Naive thymus-derived CD4-positive, alpha-beta T cell (primary cell): ENCODE measurements at regions not wholly inside any gene's neighbourhood (a gene's known extent, or its start where the extent isn't known, plus 50 kb on each side); places are given as distances from the start of the nearest gene placed in this dataset.

Experiments used
- ATAC-seq: fragments of 150-1000 bp; cut with Tn5 transposase; 2 replicates; pipeline ENCODE4 v1.10.0; 2021; ENCODE audit warnings: mild to moderate bottlenecking, moderate library complexity
- CTCF ChIA-PET: fragments of 350-600 bp; sonication (Branson Sonifier 250); formaldehyde crosslinking; loops from one replicate; lab custom pipeline; 2021; ENCODE audit warnings: antibody characterized with exemption; lab: Charles Lee
- POLR2A ChIA-PET: fragments of 350-600 bp; sonication (Branson Sonifier 250); formaldehyde crosslinking; loops from one replicate; lab custom pipeline; 2021; ENCODE audit warnings: antibody characterized with exemption, inconsistent platforms; lab: Charles Lee
- DNase-seq, 9 donors: peaks; one replicate each; pipeline versions ENCODE4 v3.0.0 to v3.0.0-alpha.2; 2020 to 2022; ENCODE audit warnings: mixed read lengths in 1 of 9
- H3K27ac ChIP-seq: one replicate; pipeline ENCODE4 v1.7.0; 2013; ENCODE audit warnings: mild to moderate bottlenecking, low read depth, low read length, moderate library complexity
- H3K27me3 ChIP-seq, 2 donors: one replicate each; pipeline ENCODE4 v1.7.0; 2013; ENCODE audit warnings: low read length in 2 of 2, mild to moderate bottlenecking in 2 of 2, moderate library complexity in 2 of 2; ENCODE audit not compliant: control insufficient read depth in 2 of 2, insufficient read depth in 2 of 2
- H3K36me3 ChIP-seq, 3 experiments: 1 replicate in 2 of 3; 2 replicates in 1 of 3; pipeline ENCODE4 v1.7.0; 2013; ENCODE audit warnings: low read length in 3 of 3, mild to moderate bottlenecking in 3 of 3, moderate library complexity in 1 of 3; ENCODE audit not compliant: insufficient read depth in 3 of 3, control insufficient read depth in 2 of 3
- H3K4me1 ChIP-seq, 2 donors: one replicate each; pipeline ENCODE4 v1.7.0; 2013; ENCODE audit warnings: low read length in 2 of 2, mild to moderate bottlenecking in 2 of 2, moderate library complexity in 1 of 2; ENCODE audit not compliant: control insufficient read depth in 2 of 2, insufficient read depth in 2 of 2
- H3K4me3 ChIP-seq: 2 replicates; pipeline ENCODE4 v1.7.0; 2013; ENCODE audit warnings: mild to moderate bottlenecking, low read length
- H3K9me3 ChIP-seq, 3 experiments: 1 replicate in 2 of 3; 2 replicates in 1 of 3; pipeline ENCODE4 v1.7.0; 2013; ENCODE audit warnings: low read length in 3 of 3; ENCODE audit not compliant: control insufficient read depth in 2 of 3
- H3K27ac Mint-ChIP-seq, 9 donors: one replicate each; pipeline ENCODE4 v1.8.0; 2020 to 2022; ENCODE audit warnings: mixed read lengths in 9 of 9, mild to moderate bottlenecking in 8 of 9, moderate library complexity in 5 of 9, inconsistent platforms in 2 of 9
- H3K27me3 Mint-ChIP-seq, 5 donors: one replicate each; pipeline ENCODE4 v1.8.0; 2021 to 2022; ENCODE audit warnings: mixed read lengths in 5 of 5, mild to moderate bottlenecking in 1 of 5
- H3K36me3 Mint-ChIP-seq, 5 donors: one replicate each; pipeline ENCODE4 v1.8.0; 2020 to 2022; ENCODE audit warnings: mixed read lengths in 5 of 5, mild to moderate bottlenecking in 3 of 5, inconsistent platforms in 1 of 5
- H3K4me1 Mint-ChIP-seq, 7 donors: one replicate each; pipeline ENCODE4 v1.8.0; 2020 to 2022; ENCODE audit warnings: mixed read lengths in 7 of 7, mild to moderate bottlenecking in 3 of 7, inconsistent platforms in 1 of 7
- H3K4me3 Mint-ChIP-seq, 10 donors: one replicate each; pipeline ENCODE4 v1.8.0; 2020 to 2022; ENCODE audit warnings: mild to moderate bottlenecking in 10 of 10, mixed read lengths in 10 of 10, moderate library complexity in 6 of 10, inconsistent platforms in 2 of 10
- H3K9me3 Mint-ChIP-seq, 11 donors: one replicate each; pipeline ENCODE4 v1.8.0; 2020 to 2022; ENCODE audit warnings: mixed read lengths in 11 of 11, mild to moderate bottlenecking in 4 of 11, inconsistent platforms in 1 of 11, moderate library complexity in 1 of 11
- intact Hi-C, 2 donors: fragments of 100-400 bp; cut with micrococcal nuclease; formaldehyde crosslinking; loops; one replicate each; pipeline ENCODE4 v1.15.1; 2023

GRCh38 chr4:43394976-43395375 is 502.5 kb downstream of the GRXCR1 start:
- Mint-ChIP-seq H3K27me3 (no peaks in the 10 kb centered on the region), H3K4me3 (no peak overlapping the region), H3K36me3 (no peaks in the 10 kb centered on the region), H3K4me1 (no peaks in the 10 kb centered on the region), H3K27ac (no peak overlapping the region), H3K9me3 (peaks cover 0 to 24% (median 11%) of the 10 kb centered on the region in 11 donors)
- DNase-seq (no peak), ATAC-seq (no peak)
- ChIA-PET POLR2A (no interaction called here), CTCF (no interaction called here)
- no peak overlapping the region for H3K27ac ChIP-seq
- no peaks in the 10 kb centered on the region for H3K27me3 ChIP-seq
- H3K4me3 ChIP-seq = no peak overlapping the region
- intact Hi-C loops = no loop called here
- H3K36me3 ChIP-seq = no peaks in the 10 kb centered on the region
- H3K9me3 ChIP-seq = no peaks in the 10 kb centered on the region
- no peaks in the 10 kb centered on the region for H3K4me1 ChIP-seq

- CTCF ChIA-PET = no interaction called here
- intact Hi-C loops = no loop called here
- H3K4me1 ChIP-seq = no peaks in the 10 kb centered on the region
- no peaks in the 10 kb centered on the region for H3K4me1 Mint-ChIP-seq
- ATAC-seq = no peak
- H3K9me3 ChIP-seq = no peaks in the 10 kb centered on the region
- H3K36me3 Mint-ChIP-seq = no peaks in the 10 kb centered on the region
- no peak overlapping the region for H3K4me3 ChIP-seq
- no peak overlapping the region for H3K4me3 Mint-ChIP-seq
- H3K9me3 Mint-ChIP-seq = peaks cover 1 to 34% (median 13%) of the 10 kb centered on the region in 11 donors
- no peaks in the 10 kb centered on the region for H3K36me3 ChIP-seq
- H3K27ac Mint-ChIP-seq = no peak overlapping the region
- no peaks in the 10 kb centered on the region for H3K27me3 ChIP-seq
- no peak for DNase-seq
- no peaks in the 10 kb centered on the region for H3K27me3 Mint-ChIP-seq
- no peak overlapping the region for H3K27ac ChIP-seq
- POLR2A ChIA-PET = no interaction called here
Observed at GRCh38 chr4:43399726-43400125, 507.2 kb downstream of the GRXCR1 start.

GRCh38 chr4:43402393-43402792 is 509.9 kb downstream of the GRXCR1 start:
- Histone ChIP-seq H3K27ac (no peak overlapping the region), H3K27me3 (no peaks in the 10 kb centered on the region), H3K36me3 (no peaks in the 10 kb centered on the region), H3K9me3 (peaks cover 0 to 4% (median 0%) of the 10 kb centered on the region in 3 experiments), H3K4me1 (no peaks in the 10 kb centered on the region), H3K4me3 (no peak overlapping the region)
- ATAC-seq (no peak), DNase-seq (no peak)
- Mint-ChIP-seq H3K27ac (no peak overlapping the region), H3K4me1 (peaks cover 0 to 1% (median 0%) of the 10 kb centered on the region in 7 donors), H3K36me3 (no peaks in the 10 kb centered on the region), H3K9me3 (peaks cover 0 to 28% (median 8%) of the 10 kb centered on the region in 11 donors), H3K27me3 (no peaks in the 10 kb centered on the region), H3K4me3 (no peak overlapping the region)
- intact Hi-C loops = no loop called here
- CTCF ChIA-PET = no interaction called here
- POLR2A ChIA-PET = no interaction called here

- ChIA-PET POLR2A (no interaction called here), CTCF (no interaction called here)
- H3K36me3 Mint-ChIP-seq = no peaks in the 10 kb centered on the region
Observed at GRCh38 chr4:43410636-43411035, 518.1 kb downstream of the GRXCR1 start.

GRCh38 chr4:43411226-43411625 is 518.7 kb downstream of the GRXCR1 start:
- Histone ChIP-seq H3K27ac (no peak overlapping the region), H3K4me1 (no peaks in the 10 kb centered on the region), H3K4me3 (no peak overlapping the region), H3K9me3 (peaks cover 0 to 4% (median 0%) of the 10 kb centered on the region in 3 experiments), H3K27me3 (no peaks in the 10 kb centered on the region), H3K36me3 (no peaks in the 10 kb centered on the region)
- Mint-ChIP-seq H3K27me3 (no peaks in the 10 kb centered on the region), H3K4me3 (no peak overlapping the region), H3K27ac (peak overlapping the region in 1 of 9 donors; percentile 19), H3K36me3 (no peaks in the 10 kb centered on the region), H3K9me3 (peaks cover 3 to 25% (median 9%) of the 10 kb centered on the region in 11 donors), H3K4me1 (no peaks in the 10 kb centered on the region)
- ChIA-PET POLR2A (no interaction called here), CTCF (no interaction called here)
- DNase-seq (no peak), ATAC-seq (no peak)
- intact Hi-C loops = no loop called here

More at GRCh38 chr4:43410636-43411035, 518.1 kb downstream of the GRXCR1 start:
- Histone ChIP-seq H3K27ac (no peak overlapping the region), H3K4me3 (no peak overlapping the region), H3K36me3 (no peaks in the 10 kb centered on the region), H3K27me3 (no peaks in the 10 kb centered on the region), H3K9me3 (peaks cover 0 to 4% (median 0%) of the 10 kb centered on the region in 3 experiments), H3K4me1 (no peaks in the 10 kb centered on the region)
- H3K27me3 Mint-ChIP-seq = no peaks in the 10 kb centered on the region
- H3K9me3 Mint-ChIP-seq = peaks cover 0 to 26% (median 9%) of the 10 kb centered on the region in 11 donors
- ATAC-seq (no peak), DNase-seq (no peak)
- intact Hi-C loops = no loop called here
- H3K4me3 Mint-ChIP-seq = no peak overlapping the region
- peaks cover 0 to under 1% (median 0%) of the 10 kb centered on the region in 7 donors for H3K4me1 Mint-ChIP-seq
- no peak overlapping the region for H3K27ac Mint-ChIP-seq

DNA sequence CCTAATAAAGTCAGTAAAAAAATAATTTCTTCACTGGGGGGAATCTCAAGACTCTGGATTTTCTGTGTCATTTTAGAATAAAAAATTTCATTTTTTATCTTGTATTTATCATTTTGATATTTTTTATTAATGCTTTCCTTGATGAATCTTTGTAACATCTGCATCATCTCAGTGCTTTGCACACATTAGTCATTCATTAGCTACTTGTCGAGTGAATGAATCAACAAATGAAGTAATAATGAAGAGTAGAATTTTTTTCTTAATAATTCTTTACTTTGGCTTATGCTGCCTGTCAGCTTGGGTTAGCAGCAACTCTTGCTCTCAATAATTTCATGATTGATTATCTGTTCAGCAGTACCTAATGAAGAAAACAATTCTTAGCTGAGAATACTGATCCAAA is 530.8 kb downstream of the GRXCR1 start:
- no peaks in the 10 kb centered on the region for H3K36me3 Mint-ChIP-seq
- no peak overlapping the region for H3K4me3 Mint-ChIP-seq
- H3K4me1 Mint-ChIP-seq = no peaks in the 10 kb centered on the region
- Histone ChIP-seq H3K4me3 (no peak overlapping the region), H3K27me3 (no peaks in the 10 kb centered on the region), H3K27ac (no peak overlapping the region), H3K4me1 (no peaks in the 10 kb centered on the region), H3K9me3 (no peaks in the 10 kb centered on the region), H3K36me3 (no peaks in the 10 kb centered on the region)
- DNase-seq = no peak
- ChIA-PET POLR2A (no interaction called here), CTCF (no interaction called here)
- H3K27me3 Mint-ChIP-seq = no peaks in the 10 kb centered on the region
- ATAC-seq = no peak
- H3K27ac Mint-ChIP-seq = no peak overlapping the region
- intact Hi-C loops = no loop called here
- peaks cover 0 to 19% (median 11%) of the 10 kb centered on the region in 11 donors for H3K9me3 Mint-ChIP-seq

- Histone ChIP-seq H3K4me1 (no peaks in the 10 kb centered on the region), H3K27me3 (no peaks in the 10 kb centered on the region), H3K9me3 (no peaks in the 10 kb centered on the region), H3K4me3 (no peak overlapping the region), H3K27ac (no peak overlapping the region), H3K36me3 (no peaks in the 10 kb centered on the region)
- Mint-ChIP-seq H3K4me1 (no peaks in the 10 kb centered on the region), H3K4me3 (no peak overlapping the region), H3K27ac (no peak overlapping the region), H3K9me3 (peaks cover 0 to 17% (median 5%) of the 10 kb centered on the region in 11 donors), H3K27me3 (no peaks in the 10 kb centered on the region), H3K36me3 (no peaks in the 10 kb centered on the region)
- ATAC-seq = no peak
- CTCF ChIA-PET = no interaction called here
- POLR2A ChIA-PET = no interaction called here
- DNase-seq = no peak
- intact Hi-C loops = no loop called here
Observed at GRCh38 chr4:43425206-43425605, 532.7 kb downstream of the GRXCR1 start.
